Liver (tissue), 8 donors: ENCODE measurements at regions not wholly inside any gene's neighbourhood (a gene's known extent, or its start where the extent isn't known, plus 50 kb on each side); places are given as distances from the start of the nearest gene placed in this dataset.
A peak's percentile ranks its signal among the peaks of the same experiment; 100 is the strongest.

Experiments
- DNase-seq: peaks from one replicate; pipeline ENCODE4 v3.0.0-alpha.2; 2017; ENCODE audit warnings: low spot score
- H3K27ac ChIP-seq, 2 donors: one replicate each; pipeline ENCODE4 v1.7.0; 2013; ENCODE audit warnings: inconsistent platforms in 2 of 2, low read length in 2 of 2, control low read depth in 1 of 2, low read depth in 1 of 2, mild to moderate bottlenecking in 1 of 2
- H3K27me3 ChIP-seq, 4 donors: one replicate each; pipeline versions ENCODE4 v1.6.1 to v1.7.0; 2013; ENCODE audit warnings: low read length in 3 of 4, inconsistent platforms in 1 of 4, mild to moderate bottlenecking in 1 of 4, moderate library complexity in 1 of 4; ENCODE audit not compliant: control insufficient read depth in 4 of 4, insufficient read depth in 4 of 4
- H3K36me3 ChIP-seq, 4 donors: one replicate each; pipeline versions ENCODE4 v1.6.1 to v1.7.0; 2013; ENCODE audit warnings: low read length in 3 of 4, mild to moderate bottlenecking in 3 of 4, low read depth in 1 of 4, moderate library complexity in 1 of 4; ENCODE audit not compliant: control insufficient read depth in 4 of 4, insufficient read depth in 3 of 4
- H3K4me1 ChIP-seq, 4 donors: one replicate each; pipeline versions ENCODE4 v1.6.1 to v1.7.0; 2013; ENCODE audit warnings: low read length in 3 of 4, mild to moderate bottlenecking in 3 of 4, moderate library complexity in 1 of 4; ENCODE audit not compliant: control insufficient read depth in 4 of 4, insufficient read depth in 4 of 4
- H3K4me3 ChIP-seq, 3 donors: one replicate each; pipeline versions ENCODE4 v1.6.1 to v1.7.0; 2013; ENCODE audit warnings: low read length in 3 of 3, control low read depth in 1 of 3, low read depth in 1 of 3, mild to moderate bottlenecking in 1 of 3
- H3K9ac ChIP-seq, 2 donors: one replicate each; pipeline ENCODE4 v1.7.0; 2013; ENCODE audit warnings: low read length in 2 of 2, mild to moderate bottlenecking in 2 of 2, moderate library complexity in 2 of 2, control low read depth in 1 of 2, low read depth in 1 of 2
- H3K9me3 ChIP-seq, 4 donors: one replicate each; pipeline versions ENCODE4 v1.6.1 to v1.7.0; 2013; ENCODE audit warnings: low read length in 3 of 4; ENCODE audit not compliant: control insufficient read depth in 4 of 4
- EGR1 ChIP-seq, 2 donors: IDR thresholded peaks; 2 replicates each; pipeline ENCODE4 v1.6.1; 2016 to 2018; ENCODE audit warnings: antibody characterized with exemption in 2 of 2, low read depth in 2 of 2
- FOXA1 ChIP-seq: IDR thresholded peaks from 2 replicates; pipeline ENCODE4 v1.6.1; 2016; ENCODE audit warnings: antibody characterized with exemption
- FOXA2 ChIP-seq: IDR thresholded peaks from 2 replicates; pipeline ENCODE4 v1.6.1; 2016; ENCODE audit warnings: antibody characterized with exemption
- GABPA ChIP-seq, 2 donors: IDR thresholded peaks in 1 of 2; conservative IDR thresholded peaks in 1 of 2; 2 replicates each; pipeline ENCODE4 v1.6.1; 2016; ENCODE audit warnings: antibody characterized with exemption in 2 of 2, mild to moderate bottlenecking in 1 of 2, moderate library complexity in 1 of 2
- HNF4A ChIP-seq, 2 donors: conservative IDR thresholded peaks; 2 replicates each; pipeline ENCODE4 v1.6.1; 2016; ENCODE audit warnings: antibody characterized with exemption in 2 of 2, mild to moderate bottlenecking in 2 of 2
- HNF4G ChIP-seq: IDR thresholded peaks from 2 replicates; pipeline ENCODE4 v1.6.1; 2016; ENCODE audit warnings: antibody characterized with exemption
- JUND ChIP-seq, 2 donors: IDR thresholded peaks; 2 replicates each; pipeline ENCODE4 v1.6.1; 2016; ENCODE audit warnings: antibody characterized with exemption in 2 of 2
- NR2F2 ChIP-seq: IDR thresholded peaks from 2 replicates; pipeline ENCODE4 v1.6.1; 2016; ENCODE audit warnings: antibody characterized with exemption
- RAD21 ChIP-seq, 2 donors: IDR thresholded peaks; 2 replicates each; pipeline ENCODE4 v1.6.1; 2016; ENCODE audit warnings: antibody characterized with exemption in 2 of 2, mild to moderate bottlenecking in 2 of 2
- SP1 ChIP-seq: IDR thresholded peaks from 2 replicates; pipeline ENCODE4 v1.6.1; 2018; ENCODE audit warnings: antibody characterized with exemption, mild to moderate bottlenecking
- TAF1 ChIP-seq: conservative IDR thresholded peaks from 2 replicates; pipeline ENCODE4 v1.6.1; 2016; ENCODE audit warnings: antibody characterized with exemption, mild to moderate bottlenecking
- YY1 ChIP-seq: IDR thresholded peaks from 2 replicates; pipeline ENCODE4 v1.6.1; 2016; ENCODE audit warnings: antibody characterized with exemption, mild to moderate bottlenecking
- WGBS: extraction: QIAGEN DNeasy Blood & Tissue Kit; methylation state at CpG from one replicate; pipeline ENCODE4 v1.1.7; 2013; 5-methylcytosine and 5-hydroxymethylcytosine counted together
- TF ChIP-seq, protein P1 (sequence below): fragments of 150-350 bp; IDR thresholded peaks from 2 replicates; pipeline ENCODE4 v1.5.1; 2017; ENCODE audit warnings: improper control_type of control experiment, low read depth, low read length; ENCODE audit not compliant: missing input control
- TF ChIP-seq, protein P2 (sequence below): IDR thresholded peaks from 2 replicates; pipeline ENCODE4 v1.6.1; 2016; ENCODE audit warnings: antibody characterized with exemption
- TF ChIP-seq, protein P3 (sequence below): IDR thresholded peaks from 2 replicates; pipeline ENCODE4 v1.6.1; 2016; ENCODE audit warnings: antibody characterized with exemption, mild to moderate bottlenecking
- TF ChIP-seq, protein P4 (sequence below): IDR thresholded peaks from 2 replicates; pipeline ENCODE4 v1.6.1; 2016; ENCODE audit warnings: antibody characterized with exemption
- TF ChIP-seq, protein P5 (sequence below): IDR thresholded peaks from 2 replicates; pipeline ENCODE4 v1.6.1; 2016; ENCODE audit warnings: antibody characterized with exemption
- donor health status: healthy.
- donor health status: healthy.
- donor health status: healthy.
- donor health status: healthy.
- donor health status: healthy.

DNA sequence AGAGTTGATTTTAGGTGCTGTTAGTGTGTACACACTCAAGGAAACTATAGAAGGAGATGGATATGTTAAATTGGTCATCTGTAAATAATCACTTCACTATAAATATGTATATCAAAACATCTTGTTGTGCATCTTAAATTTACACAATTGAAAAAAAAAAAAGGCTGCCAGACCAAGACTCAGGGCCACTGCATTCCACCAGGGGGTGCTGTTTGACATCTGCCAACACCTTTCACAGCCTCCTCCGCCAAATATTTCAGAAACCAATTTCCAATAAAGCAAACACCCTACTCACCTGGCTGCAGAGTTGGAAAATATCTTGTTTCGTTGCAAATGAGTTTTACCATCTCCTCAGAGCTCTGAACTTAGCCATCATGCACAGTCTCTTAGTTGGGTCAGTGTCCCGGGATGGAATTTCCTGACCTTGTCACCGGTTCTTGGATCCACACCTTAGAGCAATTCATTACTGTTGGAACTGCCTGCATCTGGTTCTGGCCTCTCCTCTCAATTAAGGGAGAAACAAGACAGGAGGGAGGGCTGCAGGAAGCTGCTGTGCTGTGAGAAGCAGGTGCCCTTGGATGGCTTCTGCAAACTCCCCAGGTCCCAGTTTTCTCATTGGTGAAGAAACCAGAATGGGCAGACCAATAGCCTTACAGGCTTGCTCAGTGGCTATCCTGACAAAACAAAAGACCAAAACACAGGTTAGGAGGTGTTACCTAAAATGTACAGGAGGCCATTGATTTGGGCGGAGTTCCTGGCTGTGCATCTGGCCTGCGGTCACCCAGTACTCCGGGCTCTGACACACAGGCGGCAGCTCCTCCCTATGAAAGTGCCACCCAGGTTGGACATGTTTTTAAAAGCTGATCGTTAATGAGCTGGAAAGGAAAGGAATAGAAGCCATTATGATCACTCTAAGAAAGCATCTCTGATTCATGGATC is 746.6 kb downstream of the UQCRFS1 start:
- Histone ChIP-seq H3K4me1 (peaks cover 0 to 14% (median 4%) of the 10 kb centered on the region in 4 donors), H3K9me3 (no peaks in the 10 kb centered on the region), H3K9ac (no peak overlapping the region), H3K4me3 (no peak overlapping the region), H3K27ac (no peak overlapping the region), H3K27me3 (no peaks in the 10 kb centered on the region), H3K36me3 (no peaks in the 10 kb centered on the region)
- TF ChIP-seq, protein P1, sequence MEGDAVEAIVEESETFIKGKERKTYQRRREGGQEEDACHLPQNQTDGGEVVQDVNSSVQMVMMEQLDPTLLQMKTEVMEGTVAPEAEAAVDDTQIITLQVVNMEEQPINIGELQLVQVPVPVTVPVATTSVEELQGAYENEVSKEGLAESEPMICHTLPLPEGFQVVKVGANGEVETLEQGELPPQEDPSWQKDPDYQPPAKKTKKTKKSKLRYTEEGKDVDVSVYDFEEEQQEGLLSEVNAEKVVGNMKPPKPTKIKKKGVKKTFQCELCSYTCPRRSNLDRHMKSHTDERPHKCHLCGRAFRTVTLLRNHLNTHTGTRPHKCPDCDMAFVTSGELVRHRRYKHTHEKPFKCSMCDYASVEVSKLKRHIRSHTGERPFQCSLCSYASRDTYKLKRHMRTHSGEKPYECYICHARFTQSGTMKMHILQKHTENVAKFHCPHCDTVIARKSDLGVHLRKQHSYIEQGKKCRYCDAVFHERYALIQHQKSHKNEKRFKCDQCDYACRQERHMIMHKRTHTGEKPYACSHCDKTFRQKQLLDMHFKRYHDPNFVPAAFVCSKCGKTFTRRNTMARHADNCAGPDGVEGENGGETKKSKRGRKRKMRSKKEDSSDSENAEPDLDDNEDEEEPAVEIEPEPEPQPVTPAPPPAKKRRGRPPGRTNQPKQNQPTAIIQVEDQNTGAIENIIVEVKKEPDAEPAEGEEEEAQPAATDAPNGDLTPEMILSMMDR: peak; percentile 89
- no peak for TF ChIP-seq TAF1
- no peak for TF ChIP-seq JUND (IDR thresholded peaks at IDR 0.05)
- peak; percentile 88 to 89 for TF ChIP-seq RAD21 (IDR thresholded peaks at IDR 0.05)
- WGBS: 65% methylated on average over 9 of the region's 9 CpGs
- DNase-seq: peak; percentile 72

DNA sequence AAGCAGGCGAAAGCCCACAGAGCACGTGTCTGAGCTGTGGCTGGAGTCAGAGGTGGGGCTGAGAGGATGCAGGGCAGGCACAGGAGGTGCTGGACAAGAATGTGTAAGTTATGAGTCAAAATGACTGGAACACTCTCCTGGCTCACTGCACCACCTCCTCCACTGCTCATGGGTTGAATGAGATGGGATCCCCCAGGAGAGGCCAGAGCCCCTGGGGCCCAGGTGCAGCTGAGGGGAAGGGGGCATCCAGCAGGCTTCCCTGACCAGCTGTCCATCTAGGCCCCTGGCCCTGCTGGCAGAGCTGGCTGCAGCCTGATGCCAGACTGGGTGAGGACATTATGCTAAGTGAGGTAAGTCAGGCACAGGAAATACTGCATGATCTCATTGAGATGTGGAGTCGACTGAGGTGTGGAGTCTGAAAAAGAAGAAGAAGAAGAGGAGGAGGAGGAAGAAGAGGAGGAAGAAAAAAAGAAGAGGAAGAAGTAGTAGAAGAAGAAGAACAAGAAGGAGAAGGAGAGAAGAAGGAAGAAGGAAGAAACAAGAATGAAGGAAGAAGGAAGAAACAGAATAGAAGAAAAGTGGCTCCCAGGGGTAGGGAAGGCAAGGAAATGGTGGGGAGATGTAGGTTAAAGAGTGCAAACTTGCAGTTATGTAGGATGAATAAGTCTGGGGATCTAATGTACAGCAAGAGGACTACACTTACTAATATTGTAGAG is 747.4 kb downstream of the UQCRFS1 start:
- no peak for DNase-seq
- H3K27me3 ChIP-seq: no peaks in the 10 kb centered on the region
- no peak overlapping the region for H3K4me3 ChIP-seq
- 73% methylated on average over 3 of the region's 3 CpGs for WGBS
- no peak overlapping the region for H3K9ac ChIP-seq
- no peaks in the 10 kb centered on the region for H3K36me3 ChIP-seq
- TF ChIP-seq, protein P1: no peak
- TF ChIP-seq, protein P2, sequence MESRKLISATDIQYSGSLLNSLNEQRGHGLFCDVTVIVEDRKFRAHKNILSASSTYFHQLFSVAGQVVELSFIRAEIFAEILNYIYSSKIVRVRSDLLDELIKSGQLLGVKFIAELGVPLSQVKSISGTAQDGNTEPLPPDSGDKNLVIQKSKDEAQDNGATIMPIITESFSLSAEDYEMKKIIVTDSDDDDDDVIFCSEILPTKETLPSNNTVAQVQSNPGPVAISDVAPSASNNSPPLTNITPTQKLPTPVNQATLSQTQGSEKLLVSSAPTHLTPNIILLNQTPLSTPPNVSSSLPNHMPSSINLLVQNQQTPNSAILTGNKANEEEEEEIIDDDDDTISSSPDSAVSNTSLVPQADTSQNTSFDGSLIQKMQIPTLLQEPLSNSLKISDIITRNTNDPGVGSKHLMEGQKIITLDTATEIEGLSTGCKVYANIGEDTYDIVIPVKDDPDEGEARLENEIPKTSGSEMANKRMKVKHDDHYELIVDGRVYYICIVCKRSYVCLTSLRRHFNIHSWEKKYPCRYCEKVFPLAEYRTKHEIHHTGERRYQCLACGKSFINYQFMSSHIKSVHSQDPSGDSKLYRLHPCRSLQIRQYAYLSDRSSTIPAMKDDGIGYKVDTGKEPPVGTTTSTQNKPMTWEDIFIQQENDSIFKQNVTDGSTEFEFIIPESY: no peak
- TF ChIP-seq NR2F2 (no peak), GABPA (IDR thresholded peaks at IDR 0.05 in 1 of 2, conservative IDR thresholded peaks at IDR 0.05 in 1 of 2) (no peak), TAF1 (no peak), EGR1 (IDR thresholded peaks at IDR 0.05; ENCODE audit: low read depth in 2 of 2) (no peak), HNF4A (conservative IDR thresholded peaks at IDR 0.05) (no peak), JUND (IDR thresholded peaks at IDR 0.05) (no peak), FOXA1 (no peak), YY1 (no peak), SP1 (no peak), HNF4G (no peak), FOXA2 (no peak)
- TF ChIP-seq, protein P3, sequence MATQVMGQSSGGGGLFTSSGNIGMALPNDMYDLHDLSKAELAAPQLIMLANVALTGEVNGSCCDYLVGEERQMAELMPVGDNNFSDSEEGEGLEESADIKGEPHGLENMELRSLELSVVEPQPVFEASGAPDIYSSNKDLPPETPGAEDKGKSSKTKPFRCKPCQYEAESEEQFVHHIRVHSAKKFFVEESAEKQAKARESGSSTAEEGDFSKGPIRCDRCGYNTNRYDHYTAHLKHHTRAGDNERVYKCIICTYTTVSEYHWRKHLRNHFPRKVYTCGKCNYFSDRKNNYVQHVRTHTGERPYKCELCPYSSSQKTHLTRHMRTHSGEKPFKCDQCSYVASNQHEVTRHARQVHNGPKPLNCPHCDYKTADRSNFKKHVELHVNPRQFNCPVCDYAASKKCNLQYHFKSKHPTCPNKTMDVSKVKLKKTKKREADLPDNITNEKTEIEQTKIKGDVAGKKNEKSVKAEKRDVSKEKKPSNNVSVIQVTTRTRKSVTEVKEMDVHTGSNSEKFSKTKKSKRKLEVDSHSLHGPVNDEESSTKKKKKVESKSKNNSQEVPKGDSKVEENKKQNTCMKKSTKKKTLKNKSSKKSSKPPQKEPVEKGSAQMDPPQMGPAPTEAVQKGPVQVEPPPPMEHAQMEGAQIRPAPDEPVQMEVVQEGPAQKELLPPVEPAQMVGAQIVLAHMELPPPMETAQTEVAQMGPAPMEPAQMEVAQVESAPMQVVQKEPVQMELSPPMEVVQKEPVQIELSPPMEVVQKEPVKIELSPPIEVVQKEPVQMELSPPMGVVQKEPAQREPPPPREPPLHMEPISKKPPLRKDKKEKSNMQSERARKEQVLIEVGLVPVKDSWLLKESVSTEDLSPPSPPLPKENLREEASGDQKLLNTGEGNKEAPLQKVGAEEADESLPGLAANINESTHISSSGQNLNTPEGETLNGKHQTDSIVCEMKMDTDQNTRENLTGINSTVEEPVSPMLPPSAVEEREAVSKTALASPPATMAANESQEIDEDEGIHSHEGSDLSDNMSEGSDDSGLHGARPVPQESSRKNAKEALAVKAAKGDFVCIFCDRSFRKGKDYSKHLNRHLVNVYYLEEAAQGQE: no peak
- TF ChIP-seq, protein P4, sequence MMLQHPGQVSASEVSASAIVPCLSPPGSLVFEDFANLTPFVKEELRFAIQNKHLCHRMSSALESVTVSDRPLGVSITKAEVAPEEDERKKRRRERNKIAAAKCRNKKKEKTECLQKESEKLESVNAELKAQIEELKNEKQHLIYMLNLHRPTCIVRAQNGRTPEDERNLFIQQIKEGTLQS: no peak
- TF ChIP-seq, protein P5, sequence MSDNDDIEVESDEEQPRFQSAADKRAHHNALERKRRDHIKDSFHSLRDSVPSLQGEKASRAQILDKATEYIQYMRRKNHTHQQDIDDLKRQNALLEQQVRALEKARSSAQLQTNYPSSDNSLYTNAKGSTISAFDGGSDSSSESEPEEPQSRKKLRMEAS: no peak
- H3K9me3 ChIP-seq: no peaks in the 10 kb centered on the region
- H3K27ac ChIP-seq: no peak overlapping the region
- H3K4me1 ChIP-seq: peaks cover 0 to 14% (median 4%) of the 10 kb centered on the region in 4 donors
